Activated CD4-positive, CD25-positive, alpha-beta regulatory T cell treated with anti-CD3 and anti-CD28 coated beads, Interleukin-2, amount 50 U/mL, for 72 hours (primary cell): ENCODE measurements at regions not wholly inside any gene's neighbourhood (a gene's known extent, or its start where the extent isn't known, plus 50 kb on each side); places are given as distances from the start of the nearest gene placed in this dataset.

Experiments used
- DNase-seq: peaks from one replicate; pipeline ENCODE4 v3.0.0; 2021

GRCh38 chr6:139547804-139548203 is 173.4 kb upstream of the CITED2 start:
- DNase-seq: no peak

GRCh38 chr6:139547122-139547776 is 172.8 kb upstream of the CITED2 start:
- DNase-seq: no peak

GRCh38 chr6:139546106-139546472 is 171.6 kb upstream of the CITED2 start:
- DNase-seq: no peak

- DNase-seq: no peak
Measured at GRCh38 chr6:139545206-139546105, 171.0 kb upstream of the CITED2 start.

- DNase-seq: no peak
Measured at GRCh38 chr6:139544701-139545057, 170.2 kb upstream of the CITED2 start.

- no peak for DNase-seq
Measured at GRCh38 chr6:139542351-139542750, 167.9 kb upstream of the CITED2 start.

- no peak for DNase-seq
Measured at GRCh38 chr6:139540894-139541293, 166.4 kb upstream of the CITED2 start.

- no peak for DNase-seq
Measured at GRCh38 chr6:139540276-139540675, 165.8 kb upstream of the CITED2 start.

GRCh38 chr6:139539852-139540251 is 165.4 kb upstream of the CITED2 start:
- DNase-seq: no peak

GRCh38 chr6:139538366-139538765 is 163.9 kb upstream of the CITED2 start:
- no peak for DNase-seq

- DNase-seq: no peak
Measured at GRCh38 chr6:139536751-139537617, 162.5 kb upstream of the CITED2 start.

GRCh38 chr6:139534472-139535115 is 160.1 kb upstream of the CITED2 start:
- DNase-seq: no peak

GRCh38 chr6:139533573-139534471 is 159.4 kb upstream of the CITED2 start:
- no peak for DNase-seq

- DNase-seq: no peak
Measured at GRCh38 chr6:139533171-139533570, 158.7 kb upstream of the CITED2 start.

GRCh38 chr6:139531148-139532115 is 157.0 kb upstream of the CITED2 start:
- no peak for DNase-seq

- no peak for DNase-seq
Measured at GRCh38 chr6:139530561-139530960, 156.1 kb upstream of the CITED2 start.

- no peak for DNase-seq
Measured at GRCh38 chr6:139529420-139529819, 155.0 kb upstream of the CITED2 start.

- DNase-seq: no peak
Measured at GRCh38 chr6:139528471-139528870, 154.0 kb upstream of the CITED2 start.

- no peak for DNase-seq
Measured at GRCh38 chr6:139525415-139525814, 151.0 kb upstream of the CITED2 start.

- no peak for DNase-seq
Measured at GRCh38 chr6:139523986-139524385, 149.5 kb upstream of the CITED2 start.
